GM12874 (cell line): ENCODE measurements at regions not wholly inside any gene's neighbourhood (a gene's known extent, or its start where the extent isn't known, plus 50 kb on each side); places are given as distances from the start of the nearest gene placed in this dataset.

Experiments
- TF ChIP-seq, protein P1 (sequence below): IDR thresholded peaks from 2 replicates; pipeline ENCODE4 v1.5.1; 2011; ENCODE audit warnings: low read depth, mild to moderate bottlenecking, control low read depth, low read length, moderate library complexity; ENCODE audit not compliant: insufficient read depth

DNA sequence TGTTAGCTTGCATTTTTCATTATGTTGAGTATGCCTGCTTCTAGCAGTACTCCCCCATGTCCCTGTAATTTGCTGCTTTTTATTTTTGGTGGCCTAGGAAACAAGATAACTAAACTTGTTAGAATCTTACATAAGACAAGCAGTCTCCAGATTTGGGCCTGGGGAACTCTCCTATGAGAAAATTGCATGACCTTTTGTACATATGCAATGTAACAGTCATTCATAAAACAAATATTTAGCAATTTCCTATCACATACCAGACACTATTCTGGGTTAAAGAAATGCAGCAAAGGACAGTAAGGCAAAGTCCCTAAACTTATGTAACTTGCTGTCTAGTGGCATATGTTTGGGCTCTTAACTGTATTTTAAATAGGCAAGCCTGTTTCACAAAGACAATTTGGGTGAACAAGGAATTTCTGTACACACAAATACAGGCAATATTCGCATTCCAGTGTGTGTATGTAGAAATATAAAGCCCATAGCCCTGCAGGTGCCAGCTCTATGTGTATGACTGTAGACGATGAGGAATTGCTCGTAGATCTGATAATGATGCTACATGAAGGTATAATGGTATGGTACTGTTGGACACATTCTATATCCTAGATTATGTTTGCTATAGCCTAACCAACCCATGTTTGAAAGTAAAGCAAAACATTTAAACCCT lies 305.2 kb upstream of the CITED2 start:
- TF ChIP-seq, protein P1, sequence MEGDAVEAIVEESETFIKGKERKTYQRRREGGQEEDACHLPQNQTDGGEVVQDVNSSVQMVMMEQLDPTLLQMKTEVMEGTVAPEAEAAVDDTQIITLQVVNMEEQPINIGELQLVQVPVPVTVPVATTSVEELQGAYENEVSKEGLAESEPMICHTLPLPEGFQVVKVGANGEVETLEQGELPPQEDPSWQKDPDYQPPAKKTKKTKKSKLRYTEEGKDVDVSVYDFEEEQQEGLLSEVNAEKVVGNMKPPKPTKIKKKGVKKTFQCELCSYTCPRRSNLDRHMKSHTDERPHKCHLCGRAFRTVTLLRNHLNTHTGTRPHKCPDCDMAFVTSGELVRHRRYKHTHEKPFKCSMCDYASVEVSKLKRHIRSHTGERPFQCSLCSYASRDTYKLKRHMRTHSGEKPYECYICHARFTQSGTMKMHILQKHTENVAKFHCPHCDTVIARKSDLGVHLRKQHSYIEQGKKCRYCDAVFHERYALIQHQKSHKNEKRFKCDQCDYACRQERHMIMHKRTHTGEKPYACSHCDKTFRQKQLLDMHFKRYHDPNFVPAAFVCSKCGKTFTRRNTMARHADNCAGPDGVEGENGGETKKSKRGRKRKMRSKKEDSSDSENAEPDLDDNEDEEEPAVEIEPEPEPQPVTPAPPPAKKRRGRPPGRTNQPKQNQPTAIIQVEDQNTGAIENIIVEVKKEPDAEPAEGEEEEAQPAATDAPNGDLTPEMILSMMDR = no peak

DNA sequence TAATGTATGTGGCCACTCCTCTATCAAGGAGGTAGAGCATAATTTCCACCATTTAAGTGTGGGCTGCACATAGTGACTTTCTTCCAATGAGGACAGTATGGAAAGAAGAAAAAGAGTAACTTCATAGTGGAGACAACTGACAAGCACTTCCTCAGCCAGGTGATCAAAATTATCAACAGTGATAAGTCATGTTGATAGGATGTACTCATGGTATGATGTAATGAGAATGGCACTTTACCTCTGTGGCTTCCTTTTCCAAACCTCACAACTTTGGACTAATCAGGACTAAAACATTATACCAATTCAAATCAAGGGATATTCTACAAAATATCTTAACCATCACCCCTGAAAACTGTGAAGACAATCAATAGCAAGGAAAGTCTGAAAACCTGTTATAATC lies 302.3 kb upstream of the CITED2 start:
- TF ChIP-seq, protein P1 = no peak

DNA sequence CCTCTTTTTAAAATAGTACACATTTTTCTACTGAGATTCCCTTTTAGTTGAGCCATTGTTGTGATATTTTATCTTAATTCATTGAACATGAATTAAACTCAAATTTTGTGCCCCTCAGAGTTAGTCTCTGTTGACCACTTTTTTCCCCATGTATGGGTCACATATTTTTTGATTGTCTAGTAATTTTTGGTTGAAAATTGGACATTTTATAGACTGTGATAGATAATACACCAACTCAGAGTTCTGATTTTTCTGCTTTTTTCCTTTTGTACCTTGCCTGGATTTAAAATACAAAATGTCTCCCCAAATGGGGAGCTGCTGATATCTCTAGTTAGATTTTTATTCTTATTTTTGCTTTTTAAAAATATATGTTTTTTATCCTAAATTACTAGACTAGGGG lies 291.8 kb upstream of the CITED2 start:
- TF ChIP-seq, protein P1 = no peak

DNA sequence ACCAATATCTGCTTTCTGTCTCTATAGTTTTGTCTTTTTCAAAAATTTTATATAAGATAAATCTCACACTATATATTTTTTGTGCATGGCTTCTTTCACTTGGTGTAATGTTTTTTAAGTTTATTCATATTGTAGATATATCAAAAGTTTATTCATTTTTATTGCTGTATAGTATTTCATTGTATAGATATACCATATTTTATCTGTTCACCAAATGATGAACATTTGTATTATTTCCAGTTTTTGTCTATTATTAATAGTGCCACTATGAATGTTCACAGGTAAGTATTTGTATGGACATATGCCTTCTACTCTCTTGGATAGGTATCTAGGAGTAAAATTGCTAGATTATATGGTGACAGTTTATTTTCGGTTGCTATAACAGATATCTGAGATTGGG lies 289.5 kb upstream of the CITED2 start:
- TF ChIP-seq, protein P1 = no peak

DNA sequence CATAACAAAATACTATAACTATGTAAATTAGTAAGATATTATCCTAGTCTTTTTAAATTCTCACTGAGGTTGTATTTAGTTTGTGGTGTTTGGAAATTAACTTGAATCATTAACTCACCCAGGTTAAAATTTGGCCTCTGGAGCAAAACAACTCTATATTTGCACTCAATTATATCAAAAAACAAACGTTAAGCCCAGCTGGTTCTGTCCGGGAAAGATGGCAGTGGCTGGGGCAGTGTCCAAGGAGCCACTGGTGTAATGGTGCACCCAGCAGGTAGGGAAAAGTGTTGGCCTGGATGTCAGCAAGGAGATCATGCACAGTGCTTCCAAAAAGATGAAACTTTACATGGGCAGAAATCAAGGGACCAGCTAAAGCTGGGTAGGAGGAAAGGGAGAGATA lies 285.3 kb upstream of the CITED2 start:
- TF ChIP-seq, protein P1 = no peak

DNA sequence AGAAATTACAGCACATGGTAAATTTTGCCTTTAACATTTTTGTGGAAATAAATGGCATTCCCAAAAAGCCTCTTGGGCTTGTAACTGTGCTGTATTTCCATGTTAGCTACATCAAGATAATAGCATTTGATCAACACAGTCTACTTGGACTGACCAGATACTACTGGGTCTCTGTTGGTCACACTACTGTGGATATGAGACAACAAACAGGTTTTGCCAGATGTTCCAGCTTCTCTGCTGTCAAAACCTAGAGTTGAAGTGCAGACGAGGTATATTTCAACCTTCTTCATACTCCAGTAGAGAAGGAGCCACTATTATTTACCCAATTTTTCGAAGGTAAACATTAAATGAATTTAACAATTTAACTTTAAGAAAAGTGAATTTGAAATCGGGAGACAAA lies 284.7 kb upstream of the CITED2 start:
- TF ChIP-seq, protein P1 = no peak

DNA sequence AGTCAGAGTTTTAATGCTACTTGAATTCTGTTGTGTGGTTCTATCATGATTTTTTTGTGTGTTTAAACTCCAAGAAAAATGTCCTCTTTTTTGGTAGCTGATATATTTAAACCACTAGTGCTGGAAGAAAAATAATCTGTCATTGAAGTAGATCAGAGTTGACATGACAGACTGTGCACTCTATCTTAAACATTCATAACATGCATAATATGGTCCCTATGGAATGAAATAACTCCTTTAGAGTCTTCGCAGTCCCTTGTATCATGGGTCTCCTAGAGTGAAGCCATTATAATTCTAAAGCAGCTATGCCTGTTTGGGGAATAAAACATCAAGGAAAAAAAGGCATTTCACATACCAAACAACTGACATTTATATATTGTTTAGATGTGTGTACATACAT lies 282.7 kb upstream of the CITED2 start:
- TF ChIP-seq, protein P1 = no peak
